ENCODE measurements at regions not wholly inside any gene's neighbourhood (a gene's known extent, or its start where the extent isn't known, plus 50 kb on each side); places are given as distances from the start of the nearest gene placed in this dataset.

DNA sequence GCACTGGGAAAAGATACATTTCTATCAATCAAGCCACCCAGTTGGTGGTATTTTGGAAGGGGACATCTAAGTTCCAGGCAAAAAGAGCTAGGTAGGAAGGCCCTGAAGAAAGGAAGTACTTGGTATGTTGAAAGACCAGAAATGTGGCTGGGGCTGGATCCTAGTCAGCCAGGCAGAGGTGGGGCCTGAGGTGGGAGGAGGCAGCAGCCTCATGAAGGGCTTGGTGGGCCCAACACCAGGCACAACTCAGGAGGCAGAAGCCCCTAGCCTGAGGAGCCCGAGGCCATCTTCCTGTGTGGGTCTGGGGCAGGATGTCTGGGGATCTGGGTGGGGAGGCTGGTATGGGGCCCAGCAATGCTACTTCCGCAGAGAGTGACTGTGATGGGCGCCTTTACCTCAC is 105.9 kb downstream of the SALL1 start:
- TF ChIP-seq, protein P1, sequence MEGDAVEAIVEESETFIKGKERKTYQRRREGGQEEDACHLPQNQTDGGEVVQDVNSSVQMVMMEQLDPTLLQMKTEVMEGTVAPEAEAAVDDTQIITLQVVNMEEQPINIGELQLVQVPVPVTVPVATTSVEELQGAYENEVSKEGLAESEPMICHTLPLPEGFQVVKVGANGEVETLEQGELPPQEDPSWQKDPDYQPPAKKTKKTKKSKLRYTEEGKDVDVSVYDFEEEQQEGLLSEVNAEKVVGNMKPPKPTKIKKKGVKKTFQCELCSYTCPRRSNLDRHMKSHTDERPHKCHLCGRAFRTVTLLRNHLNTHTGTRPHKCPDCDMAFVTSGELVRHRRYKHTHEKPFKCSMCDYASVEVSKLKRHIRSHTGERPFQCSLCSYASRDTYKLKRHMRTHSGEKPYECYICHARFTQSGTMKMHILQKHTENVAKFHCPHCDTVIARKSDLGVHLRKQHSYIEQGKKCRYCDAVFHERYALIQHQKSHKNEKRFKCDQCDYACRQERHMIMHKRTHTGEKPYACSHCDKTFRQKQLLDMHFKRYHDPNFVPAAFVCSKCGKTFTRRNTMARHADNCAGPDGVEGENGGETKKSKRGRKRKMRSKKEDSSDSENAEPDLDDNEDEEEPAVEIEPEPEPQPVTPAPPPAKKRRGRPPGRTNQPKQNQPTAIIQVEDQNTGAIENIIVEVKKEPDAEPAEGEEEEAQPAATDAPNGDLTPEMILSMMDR (IDR thresholded peaks at IDR 0.05) = no peak
- no peak for TF ChIP-seq POLR2A (IDR thresholded peaks at IDR 0.05)

All from heart left ventricle (tissue), 13 donors.